HEK293 (cell line): ENCODE measurements at regions not wholly inside any gene's neighbourhood (a gene's known extent, or its start where the extent isn't known, plus 50 kb on each side); places are given as distances from the start of the nearest gene placed in this dataset.
"Not testable (repeated sequence)": the region's sequence is repeated elsewhere in the genome, so short reads cannot be mapped to it uniquely, and the experiment has no call there.

Source experiments
- CTCF ChIA-PET: fragments of 350-600 bp; formaldehyde crosslinking; extraction: SDS; loops from one replicate; lab custom pipeline; 2021; ENCODE audit warnings: antibody characterized with exemption; lab: Yijun Ruan, JAX
- POLR2A ChIA-PET: fragments of 300-600 bp; formaldehyde crosslinking; extraction: SDS; loops from one replicate; lab custom pipeline; 2020; ENCODE audit warnings: antibody characterized with exemption, inconsistent platforms; lab: Yijun Ruan, JAX
- H3K27ac ChIP-seq: fragments of 200-500 bp; sonication (Bioruptor generic); 2 replicates; pipeline ENCODE4 v1.5.1; 2014; ENCODE audit warnings: low read depth, low read length, control low read depth, inconsistent platforms; ENCODE audit errors: extremely low read depth
- H3K36me3 ChIP-seq, 2 experiments: fragments of 200-500 bp in 1 of 2; sonication (Bioruptor generic) in 1 of 2; 1 replicate in 1 of 2; 2 replicates in 1 of 2; pipeline ENCODE4 v1.5.1; 2014 to 2017; ENCODE audit warnings: inconsistent platforms in 2 of 2, low read length in 2 of 2; ENCODE audit not compliant: control insufficient read depth in 2 of 2, insufficient read depth in 1 of 2
- H3K4me1 ChIP-seq: fragments of 200-500 bp; sonication (Bioruptor generic); 2 replicates; pipeline ENCODE4 v1.5.1; 2014; ENCODE audit warnings: mild to moderate bottlenecking, low read length, inconsistent platforms; ENCODE audit not compliant: control insufficient read depth, insufficient read depth
- H3K4me3 ChIP-seq: 2 replicates; pipeline ENCODE4 v1.5.1; 2011; ENCODE audit warnings: low read depth, mild to moderate bottlenecking, control low read depth, low read length, moderate library complexity
- H3K9me3 ChIP-seq: fragments of 200-500 bp; sonication (Bioruptor generic); 2 replicates; pipeline ENCODE4 v1.5.1; 2014; ENCODE audit warnings: low read depth, low read length, inconsistent platforms; ENCODE audit not compliant: control insufficient read depth, insufficient read depth
- CTCF ChIP-seq: fragments of 450-650 bp; formaldehyde crosslinking; IDR thresholded peaks from 2 replicates; pipeline ENCODE4 v1.5.1; 2016; ENCODE audit warnings: missing biosample characterization, missing genetic modification characterization
- GFI1B ChIP-seq: fragments of 450-650 bp; formaldehyde crosslinking; IDR thresholded peaks from 2 replicates; pipeline ENCODE4 v1.5.1; 2016; ENCODE audit warnings: missing biosample characterization, missing genetic modification characterization
- GLIS1 ChIP-seq: fragments of 450-650 bp; formaldehyde crosslinking; IDR thresholded peaks from 2 replicates; pipeline ENCODE4 v1.5.1; 2016; ENCODE audit warnings: missing biosample characterization, missing genetic modification characterization
- GLIS2 ChIP-seq: fragments of 450-650 bp; formaldehyde crosslinking; IDR thresholded peaks from 2 replicates; pipeline ENCODE4 v1.5.1; 2016; ENCODE audit warnings: missing biosample characterization, missing genetic modification characterization
- OSR2 ChIP-seq: fragments of 450-650 bp; formaldehyde crosslinking; IDR thresholded peaks from 2 replicates; pipeline ENCODE4 v1.5.1; 2016; ENCODE audit warnings: missing biosample characterization, missing genetic modification characterization
- SETDB1 ChIP-seq: IDR thresholded peaks from one replicate; pipeline ENCODE4 v1.6.1; 2017; ENCODE audit warnings: mild to moderate bottlenecking, low read length, moderate library complexity, mixed read lengths; ENCODE audit not compliant: insufficient read length
- SP7 ChIP-seq: fragments of 450-650 bp; formaldehyde crosslinking; IDR thresholded peaks from 2 replicates; pipeline ENCODE4 v1.5.1; 2016; ENCODE audit warnings: missing biosample characterization, missing genetic modification characterization
- TCF7L2 ChIP-seq: IDR thresholded peaks from 2 replicates; pipeline ENCODE4 v1.6.1; 2011; ENCODE audit warnings: low read depth, mild to moderate bottlenecking, inconsistent platforms, low read length, moderate library complexity, borderline replicate concordance
- ZBTB17 ChIP-seq: fragments of 450-650 bp; formaldehyde crosslinking; IDR thresholded peaks from 2 replicates; pipeline ENCODE4 v1.5.1; 2016; ENCODE audit warnings: missing biosample characterization, missing genetic modification characterization
- ZBTB8A ChIP-seq: fragments of 450-650 bp; formaldehyde crosslinking; IDR thresholded peaks from 2 replicates; pipeline ENCODE4 v1.5.1; 2016; ENCODE audit warnings: missing biosample characterization, missing genetic modification characterization
- ZEB2 ChIP-seq: fragments of 450-650 bp; formaldehyde crosslinking; IDR thresholded peaks from 2 replicates; pipeline ENCODE4 v1.5.1; 2016; ENCODE audit warnings: missing biosample characterization, missing genetic modification characterization
- ZIC2 ChIP-seq: fragments of 450-650 bp; formaldehyde crosslinking; IDR thresholded peaks from 2 replicates; pipeline ENCODE4 v1.5.1; 2016; ENCODE audit warnings: missing biosample characterization, missing genetic modification characterization
- ZNF132 ChIP-seq: fragments of 450-650 bp; formaldehyde crosslinking; IDR thresholded peaks from 2 replicates; pipeline ENCODE4 v1.5.1; 2017; ENCODE audit warnings: missing biosample characterization, missing genetic modification characterization, borderline replicate concordance
- ZNF24 ChIP-seq: fragments of 450-650 bp; formaldehyde crosslinking; IDR thresholded peaks from 2 replicates; pipeline ENCODE4 v1.5.1; 2016; ENCODE audit warnings: missing biosample characterization, missing genetic modification characterization
- ZNF324 ChIP-seq: fragments of 450-650 bp; formaldehyde crosslinking; IDR thresholded peaks from 2 replicates; pipeline ENCODE4 v1.5.1; 2016; ENCODE audit warnings: missing biosample characterization, missing genetic modification characterization
- ZNF362 ChIP-seq: fragments of 450-650 bp; formaldehyde crosslinking; IDR thresholded peaks from 2 replicates; pipeline ENCODE4 v1.5.1; 2016; ENCODE audit warnings: missing biosample characterization, missing genetic modification characterization
- ZNF404 ChIP-seq: fragments of 450-650 bp; formaldehyde crosslinking; IDR thresholded peaks from 2 replicates; pipeline ENCODE4 v1.5.1; 2017; ENCODE audit warnings: missing biosample characterization, missing genetic modification characterization
- ZNF510 ChIP-seq: fragments of 450-650 bp; formaldehyde crosslinking; IDR thresholded peaks from 2 replicates; pipeline ENCODE4 v1.5.1; 2018; ENCODE audit warnings: mild to moderate bottlenecking, missing genetic modification characterization, missing biosample characterization; ENCODE audit not compliant: insufficient replicate concordance
- ZNF518A ChIP-seq: fragments of 450-650 bp; formaldehyde crosslinking; conservative IDR thresholded peaks from 2 replicates; pipeline ENCODE4 v1.5.1; 2016; ENCODE audit warnings: low read depth, missing biosample characterization, missing genetic modification characterization
- ZNF701 ChIP-seq: fragments of 450-650 bp; formaldehyde crosslinking; IDR thresholded peaks from 2 replicates; pipeline ENCODE4 v1.5.1; 2016; ENCODE audit warnings: missing biosample characterization, missing genetic modification characterization
- ZNF777 ChIP-seq: fragments of 450-650 bp; formaldehyde crosslinking; IDR thresholded peaks from 2 replicates; pipeline ENCODE4 v1.5.1; 2017; ENCODE audit warnings: missing biosample characterization, missing genetic modification characterization, borderline replicate concordance
- ZNF843 ChIP-seq: fragments of 450-650 bp; formaldehyde crosslinking; IDR thresholded peaks from 2 replicates; pipeline ENCODE4 v1.5.1; 2016; ENCODE audit warnings: missing biosample characterization, missing genetic modification characterization
- ZXDB ChIP-seq: fragments of 450-650 bp; formaldehyde crosslinking; IDR thresholded peaks from 2 replicates; pipeline ENCODE4 v1.5.1; 2016; ENCODE audit warnings: missing biosample characterization, missing genetic modification characterization
- TF ChIP-seq, protein P1 (sequence below): fragments of 450-650 bp; formaldehyde crosslinking; IDR thresholded peaks from 2 replicates; pipeline ENCODE4 v1.5.1; 2016; ENCODE audit warnings: missing biosample characterization, missing genetic modification characterization

GRCh38 chr3:73147479-73147878 lies 86.0 kb downstream of the EBLN2 start:
- not testable (repeated sequence) for H3K9me3 ChIP-seq
- TF ChIP-seq TCF7L2 (peak; percentile 77; the same call in 1 of the 2 replicates), ZXDB (tag by site-specific recombination) (0 out of 2 replicates have a peak, but pooled peaks have one; percentile 12), ZNF843 (tag by site-specific recombination) (0 out of 2 replicates have a peak, but pooled peaks have one; percentile 32), GFI1B (tag by site-specific recombination) (peak; percentile 63; the same call in 1 of the 2 replicates), OSR2 (tag by site-specific recombination) (peak; percentile 87)
- TF ChIP-seq, all 188 proteins: peak for 5; not testable (repeated sequence) for 183
- ChIA-PET CTCF (interaction anchor here (0.7 kb wide), 1 partner anchor 21 kb away, joined by 4 read pairs; no protein-coding TSS in a partner anchor), POLR2A (interaction anchor here (0.7 kb wide), 1 partner anchor 11 kb away, joined by 3 read pairs; no protein-coding TSS in a partner anchor)
- H3K4me3 ChIP-seq, H3K36me3 ChIP-seq, H3K27ac ChIP-seq: not testable (repeated sequence)
- peaks cover 15% of the 10 kb centered on the region for H3K4me1 ChIP-seq

GRCh38 chr3:73148206-73148605 lies 86.7 kb downstream of the EBLN2 start:
- no peak overlapping the region for H3K4me3 ChIP-seq
- H3K36me3 ChIP-seq, result no peaks in the 10 kb centered on the region
- no peak overlapping the region for H3K27ac ChIP-seq
- H3K9me3 ChIP-seq, result no peaks in the 10 kb centered on the region
- TF ChIP-seq ZNF24, result no peak
- TF ChIP-seq GLIS1 (tag by site-specific recombination), result no peak
- no peak for TF ChIP-seq ZIC2 (tag by site-specific recombination)
- no peak for TF ChIP-seq ZNF843 (tag by site-specific recombination)
- no peak for TF ChIP-seq ZBTB8A (tag by site-specific recombination)
- no peak for TF ChIP-seq ZEB2 (tag by site-specific recombination)
- no peak for TF ChIP-seq TCF7L2
- no peak for TF ChIP-seq ZNF510 (tag by site-specific recombination)
- TF ChIP-seq ZNF362 (tag by site-specific recombination), result no peak
- TF ChIP-seq ZBTB17 (tag by site-specific recombination), result no peak
- no peak for TF ChIP-seq GLIS2
- TF ChIP-seq, protein P1, sequence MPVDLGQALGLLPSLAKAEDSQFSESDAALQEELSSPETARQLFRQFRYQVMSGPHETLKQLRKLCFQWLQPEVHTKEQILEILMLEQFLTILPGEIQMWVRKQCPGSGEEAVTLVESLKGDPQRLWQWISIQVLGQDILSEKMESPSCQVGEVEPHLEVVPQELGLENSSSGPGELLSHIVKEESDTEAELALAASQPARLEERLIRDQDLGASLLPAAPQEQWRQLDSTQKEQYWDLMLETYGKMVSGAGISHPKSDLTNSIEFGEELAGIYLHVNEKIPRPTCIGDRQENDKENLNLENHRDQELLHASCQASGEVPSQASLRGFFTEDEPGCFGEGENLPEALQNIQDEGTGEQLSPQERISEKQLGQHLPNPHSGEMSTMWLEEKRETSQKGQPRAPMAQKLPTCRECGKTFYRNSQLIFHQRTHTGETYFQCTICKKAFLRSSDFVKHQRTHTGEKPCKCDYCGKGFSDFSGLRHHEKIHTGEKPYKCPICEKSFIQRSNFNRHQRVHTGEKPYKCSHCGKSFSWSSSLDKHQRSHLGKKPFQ (tag by site-specific recombination), result no peak
- peaks cover 11% of the 10 kb centered on the region for H3K4me1 ChIP-seq
- POLR2A ChIA-PET, result no interaction called here
- CTCF ChIA-PET, result no interaction called here

GRCh38 chr3:73148682-73149081 lies 87.2 kb downstream of the EBLN2 start:
- peaks cover 10% of the 10 kb centered on the region for H3K4me1 ChIP-seq
- no peak overlapping the region for H3K4me3 ChIP-seq
- POLR2A ChIA-PET, result no interaction called here
- H3K9me3 ChIP-seq, result no peaks in the 10 kb centered on the region
- CTCF ChIA-PET, result no interaction called here
- H3K36me3 ChIP-seq, result no peaks in the 10 kb centered on the region
- H3K27ac ChIP-seq, result no peak overlapping the region
- TF ChIP-seq ZNF777 (no peak), ZNF132 (tag by site-specific recombination) (no peak), ZNF701 (tag by site-specific recombination) (no peak), ZNF324 (tag by site-specific recombination) (no peak), ZNF518A (tag by site-specific recombination) (no peak), SETDB1 (no peak), ZNF843 (tag by site-specific recombination) (no peak), SP7 (tag by site-specific recombination) (no peak), ZNF404 (tag by site-specific recombination) (no peak), CTCF (tag by site-specific recombination) (no peak)
